ENCODE measurements at regions not wholly inside any gene's neighbourhood (a gene's known extent, or its start where the extent isn't known, plus 50 kb on each side); places are given as distances from the start of the nearest gene placed in this dataset.
"Not testable (repeated sequence)": the region's sequence is repeated elsewhere in the genome, so short reads cannot be mapped to it uniquely, and the experiment has no call there.

DNA sequence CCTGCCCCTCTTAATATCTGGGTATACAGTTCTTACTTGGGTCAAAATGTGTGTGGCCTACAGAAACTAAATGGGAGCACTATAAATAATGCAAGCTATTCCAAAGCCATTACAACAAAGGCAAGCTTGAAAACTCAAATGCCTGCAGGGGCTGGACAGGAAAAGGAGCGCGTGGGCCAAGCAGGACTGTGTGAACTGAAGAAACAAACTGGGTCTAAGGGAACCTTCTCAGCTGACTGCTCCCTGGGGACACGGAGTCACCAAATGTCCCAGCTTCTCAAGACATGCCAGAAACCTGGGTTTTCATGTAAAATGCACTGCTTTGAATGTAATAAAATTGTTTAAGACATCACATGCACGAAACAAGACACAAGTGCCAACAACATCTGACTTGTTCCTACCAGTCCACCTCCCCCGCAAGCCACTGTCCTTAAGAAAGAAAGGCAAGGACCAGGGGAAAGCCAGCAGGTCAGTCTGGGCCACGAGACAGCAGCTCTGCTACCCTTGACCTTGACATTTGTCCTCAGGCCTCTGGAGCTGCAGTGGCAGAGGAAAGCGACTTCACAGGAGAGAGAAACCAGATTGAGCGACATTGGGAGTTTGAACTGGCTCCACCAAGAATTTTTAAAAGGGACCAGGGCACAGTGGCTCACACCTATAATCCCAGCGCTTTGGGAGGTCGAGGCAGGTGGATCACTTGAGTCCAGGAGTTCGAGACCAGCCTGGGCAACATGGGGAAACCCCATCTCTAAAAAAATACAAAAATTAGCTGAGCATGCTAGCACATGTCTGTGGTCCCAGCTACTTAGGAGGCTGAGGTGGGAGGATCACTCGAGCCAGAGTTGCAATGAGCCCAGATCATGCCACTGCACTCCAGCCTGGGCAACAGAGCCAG is 89.7 kb upstream of the SH3BP4 start:
- DNase-seq (no peak), ATAC-seq (no peak)

DNA sequence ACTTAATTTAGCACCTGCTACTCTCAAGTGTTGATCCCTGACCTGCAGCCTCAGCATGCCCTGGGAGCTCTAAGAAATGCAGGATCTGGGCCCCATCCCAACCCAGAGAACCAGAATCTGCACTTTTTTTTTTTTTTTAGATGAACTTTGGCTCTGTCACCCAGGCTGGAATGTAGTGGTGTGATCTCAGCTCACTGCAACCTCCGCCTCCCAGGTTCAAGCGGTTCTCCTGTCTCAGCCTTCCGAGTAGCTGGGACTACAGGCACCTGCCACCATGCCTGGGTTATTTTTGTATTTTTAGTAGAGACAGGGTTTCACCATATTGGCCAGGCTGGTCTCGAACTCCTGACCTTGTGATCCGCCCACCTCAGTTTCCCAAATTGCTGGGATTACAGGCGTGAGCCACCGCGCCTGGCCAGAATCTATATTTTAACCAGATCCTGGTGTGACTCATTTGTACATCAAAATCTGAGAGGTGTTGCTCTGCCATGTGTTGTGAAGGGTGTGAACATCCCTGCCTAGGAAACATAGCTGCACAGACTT is 92.4 kb upstream of the SH3BP4 start:
- ATAC-seq, DNase-seq: not testable (repeated sequence)

DNA sequence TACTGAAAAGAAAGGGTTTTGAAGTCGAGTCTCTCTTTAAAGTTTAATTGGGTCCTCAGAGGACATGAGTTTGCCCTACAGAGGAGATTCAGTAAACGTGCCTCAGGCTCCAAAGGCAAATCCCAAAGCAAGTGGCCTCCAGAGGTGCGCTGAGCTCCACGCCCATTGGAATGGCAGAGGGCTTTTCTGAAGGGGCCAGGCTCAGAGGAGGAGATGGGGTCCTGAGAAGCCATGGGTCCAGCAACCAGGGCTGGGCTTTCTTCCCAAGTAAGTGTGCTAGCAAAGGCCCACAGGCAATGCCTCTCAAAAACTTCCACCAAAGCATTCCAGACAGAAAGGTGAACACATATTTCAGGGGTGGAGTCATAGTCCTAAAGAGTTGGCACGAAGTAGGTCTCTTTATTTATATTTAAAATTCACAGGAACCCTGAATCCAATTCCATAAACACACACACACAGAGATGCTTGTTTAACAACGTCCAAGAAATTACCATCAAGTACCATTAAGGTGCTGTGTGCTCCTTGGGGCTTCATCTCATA is 93.0 kb upstream of the SH3BP4 start:
- ATAC-seq (no peak), DNase-seq (no peak)

DNA sequence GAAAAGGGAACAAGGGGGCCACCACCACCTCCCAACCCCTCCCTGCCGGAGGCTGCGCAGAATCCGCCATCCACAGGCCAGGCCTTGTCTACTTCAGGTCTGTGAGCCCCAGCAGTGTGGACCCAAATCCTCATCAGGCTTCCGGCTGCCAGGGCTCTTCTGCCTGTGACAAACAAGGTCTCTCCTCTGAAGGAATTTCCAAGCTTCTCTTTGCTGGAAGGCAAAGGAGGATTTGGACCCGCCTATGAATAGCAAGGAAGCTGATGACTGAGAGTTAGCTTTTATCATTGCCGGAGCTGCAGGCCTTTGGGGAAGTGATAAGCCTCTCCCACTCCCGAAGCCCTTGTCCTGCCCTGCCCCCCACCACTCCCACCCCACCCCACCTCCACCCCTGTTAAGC is 93.7 kb upstream of the SH3BP4 start:
- DNase-seq (no peak), ATAC-seq (no peak)

DNA sequence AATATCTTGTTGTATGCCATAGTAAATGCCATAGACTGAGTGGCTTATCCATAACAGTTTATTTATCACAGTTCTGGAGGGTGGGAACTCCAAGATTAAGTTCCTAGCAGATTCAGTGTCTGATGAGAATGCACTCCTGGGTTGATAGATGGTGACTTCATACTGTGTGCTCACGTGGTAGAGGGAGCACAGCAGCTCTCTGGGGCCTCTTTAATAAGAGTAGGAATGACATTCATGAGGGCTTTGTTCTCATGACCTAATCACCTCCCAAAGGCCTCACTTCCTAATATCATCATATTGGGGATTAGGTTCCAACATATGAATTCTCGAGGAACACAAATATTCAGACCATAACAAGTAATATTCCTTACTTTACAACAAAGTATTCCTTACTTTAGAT is 98.1 kb upstream of the SH3BP4 start:
- ATAC-seq = no peak
- DNase-seq = no peak

DNA sequence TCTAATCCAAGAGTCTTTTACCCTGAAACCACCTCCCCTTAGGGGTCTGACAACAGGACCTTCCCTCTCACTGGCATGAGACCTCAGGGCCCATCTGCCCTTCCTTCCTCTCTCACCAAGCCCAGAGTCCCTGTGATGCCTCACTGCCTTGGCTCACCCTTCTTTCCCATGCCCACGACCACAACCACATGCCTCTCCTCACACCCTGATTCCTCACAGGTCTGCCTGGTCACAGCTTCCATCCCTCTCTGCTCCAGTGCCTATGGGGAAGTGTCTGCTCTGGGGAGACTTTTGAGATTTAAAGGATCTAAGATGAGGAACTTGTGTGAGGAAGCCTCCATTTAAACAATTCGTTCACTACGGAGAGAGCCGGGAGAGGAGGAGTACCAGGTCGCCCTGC is 98.9 kb upstream of the SH3BP4 start:
- ATAC-seq (no peak), DNase-seq (no peak)

DNA sequence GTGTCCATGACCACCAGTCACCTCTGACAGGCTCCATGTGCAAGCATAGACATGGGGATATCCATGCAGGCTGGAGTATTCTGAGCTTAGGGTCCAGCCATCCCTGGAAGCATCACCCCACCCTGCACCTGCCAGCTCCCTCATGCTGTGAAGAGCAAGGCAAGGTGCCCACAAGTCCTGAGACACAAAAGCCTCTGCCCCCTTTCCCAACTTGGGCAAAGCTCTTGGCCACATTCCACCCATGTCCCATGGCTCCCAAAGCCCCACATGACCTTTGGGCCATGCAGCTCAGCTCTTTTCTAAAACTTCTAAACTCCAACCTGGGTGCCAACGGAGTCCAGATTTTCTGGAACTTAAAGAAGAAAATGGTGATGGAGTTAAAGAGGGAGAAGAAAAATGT is 99.8 kb upstream of the SH3BP4 start:
- no peak for DNase-seq
- no peak for ATAC-seq

DNA sequence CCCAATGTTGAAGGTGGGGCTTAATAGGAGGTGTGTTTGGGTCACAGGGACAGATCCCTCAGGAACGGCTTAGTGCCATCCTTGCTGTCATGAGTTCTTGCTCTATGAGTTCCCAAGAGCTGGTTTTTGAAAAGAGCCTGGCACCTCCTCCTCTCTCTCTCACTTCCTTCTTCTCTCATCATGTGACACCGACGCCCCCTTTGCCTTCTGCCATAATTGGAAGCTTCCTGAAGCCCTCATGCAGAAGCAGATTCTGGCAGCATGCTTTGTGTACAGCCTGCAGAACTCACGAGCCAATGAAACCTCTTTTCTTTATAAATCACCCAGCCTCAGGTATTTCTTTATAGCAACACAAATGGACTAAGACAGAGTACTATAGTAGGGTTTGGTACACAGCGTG is 100.4 kb upstream of the SH3BP4 start:
- no peak for DNase-seq
- no peak for ATAC-seq

DNA sequence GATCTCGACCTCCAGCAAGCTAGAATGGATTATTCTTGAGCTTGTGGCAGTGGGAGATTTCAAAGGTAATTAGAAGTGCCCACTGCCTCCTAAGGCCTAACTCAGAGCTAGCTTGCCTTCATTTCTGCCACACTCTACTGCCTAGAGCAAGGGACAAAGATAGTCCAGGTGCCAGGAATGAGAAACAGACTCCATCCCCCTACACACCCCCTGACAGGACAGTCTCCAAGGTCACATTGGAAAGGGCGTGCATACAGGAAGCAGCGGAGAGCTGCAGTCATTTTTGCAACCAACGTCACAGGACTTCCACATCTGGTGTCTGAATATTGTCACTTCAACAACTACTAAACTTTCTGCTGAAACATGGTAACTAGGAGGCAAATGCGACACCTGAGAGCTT is 101.0 kb upstream of the SH3BP4 start:
- ATAC-seq (no peak), DNase-seq (no peak)

DNA sequence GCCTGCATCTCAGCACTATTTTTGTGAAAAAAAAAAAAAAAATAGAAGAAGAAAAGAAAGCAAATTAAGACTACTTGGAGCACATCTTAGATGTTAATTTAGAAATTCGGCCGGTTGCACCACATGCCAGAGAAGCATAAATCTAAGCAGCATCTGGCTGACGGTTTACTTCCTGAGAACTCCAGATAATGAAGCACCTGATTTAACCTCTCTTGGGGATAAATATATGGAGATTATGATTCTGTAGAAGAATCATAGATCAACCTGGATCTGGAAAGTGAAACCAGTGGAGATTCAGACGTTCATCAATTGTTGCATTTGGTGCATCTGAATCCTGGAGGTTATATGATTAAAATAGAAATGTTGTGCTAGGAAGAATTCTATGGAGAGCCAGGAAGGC is 102.1 kb upstream of the SH3BP4 start:
- DNase-seq (no peak), ATAC-seq (no peak)

DNA sequence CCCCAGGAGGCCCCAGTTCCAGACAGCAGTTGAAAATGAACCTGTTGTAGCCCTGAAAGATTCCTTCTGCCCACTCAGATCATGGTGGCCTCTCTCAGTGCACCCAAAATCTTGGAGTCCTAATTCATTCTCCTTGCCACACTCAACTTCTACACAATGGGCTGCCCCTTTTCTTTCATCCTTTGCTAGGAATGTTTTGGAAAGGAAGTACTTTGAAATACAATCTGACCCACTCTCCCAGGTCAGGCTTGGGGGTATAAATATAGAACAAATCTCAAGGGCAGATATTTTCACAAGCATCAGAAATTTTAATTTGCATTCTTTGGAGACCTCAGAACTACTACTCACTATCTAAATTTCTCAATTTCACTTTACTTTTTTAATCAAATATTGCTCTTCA is 103.2 kb upstream of the SH3BP4 start:
- ATAC-seq (no peak), DNase-seq (no peak)

DNA sequence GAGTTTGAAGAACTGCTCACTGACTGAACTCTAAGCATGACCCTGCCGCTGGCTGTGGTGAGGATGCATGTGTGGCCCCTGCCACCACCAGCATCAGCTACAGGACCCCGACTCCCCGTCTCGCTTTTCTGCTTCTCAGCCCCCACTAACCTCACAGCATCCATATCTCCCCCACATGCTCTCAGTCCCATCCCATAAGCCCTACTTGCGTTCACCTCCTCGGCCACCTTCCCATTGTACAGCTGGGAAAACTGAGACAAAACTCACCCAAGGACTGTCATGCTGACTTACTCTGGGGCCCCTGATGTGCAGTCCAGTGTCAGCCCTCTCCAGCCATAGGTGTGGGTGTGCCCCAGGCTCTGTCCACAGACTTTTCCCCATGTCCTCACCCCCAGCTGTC is 104.2 kb upstream of the SH3BP4 start:
- DNase-seq (no peak), ATAC-seq (no peak)

DNA sequence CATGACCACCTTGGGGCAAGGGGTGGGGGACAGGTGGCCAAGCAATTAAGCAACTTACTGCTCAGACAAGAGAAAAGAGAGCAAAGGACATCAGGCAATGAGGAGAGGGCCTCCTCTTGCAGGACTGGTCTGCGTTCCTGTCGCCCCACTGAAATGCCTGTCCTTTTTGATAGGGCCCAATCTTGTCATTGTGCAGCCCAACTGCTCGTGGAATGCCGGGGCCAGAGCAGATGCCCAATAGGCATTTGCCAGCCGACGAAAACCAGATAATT is 104.5 kb upstream of the SH3BP4 start:
- no peak for DNase-seq

DNA sequence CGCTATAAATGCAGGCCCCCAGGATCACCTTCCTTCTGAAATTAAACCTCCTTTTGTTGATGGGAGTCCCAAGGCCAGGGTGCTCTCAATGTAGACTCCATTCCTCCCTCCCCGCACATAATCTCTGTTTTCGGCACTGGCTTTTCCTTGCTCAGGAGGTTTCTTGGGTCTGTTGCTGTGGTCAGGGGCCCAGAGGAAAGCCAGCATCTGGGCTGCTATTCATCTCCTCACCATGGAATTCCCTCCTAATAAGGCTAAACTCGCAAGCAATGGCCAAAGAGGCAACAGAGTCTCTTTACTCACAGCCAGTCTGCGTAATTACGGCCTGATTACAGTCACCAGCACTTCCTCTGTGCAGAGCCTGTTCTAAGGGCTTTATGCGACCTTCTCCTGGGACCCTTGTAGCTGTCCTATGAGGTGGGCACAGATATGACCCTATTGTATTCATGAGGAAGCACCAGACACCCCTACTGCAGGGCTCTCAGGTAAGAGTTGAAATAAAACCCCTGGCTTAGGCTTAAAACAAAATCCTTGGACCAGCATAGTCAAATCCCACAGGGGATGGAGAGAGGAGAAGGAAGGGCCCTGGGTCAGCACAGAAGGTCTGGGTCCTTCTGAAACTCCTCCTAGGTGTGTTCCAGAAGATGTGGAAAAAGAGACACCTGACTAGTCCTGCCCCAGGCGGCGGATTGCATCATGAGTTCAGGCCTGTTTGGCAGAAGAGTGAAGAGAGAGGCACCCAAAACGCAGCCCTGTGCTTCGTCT is 105.0 kb upstream of the SH3BP4 start:
- DNase-seq (no peak), ATAC-seq (no peak)

More for the DNA sequence above, 104.5 kb upstream of the SH3BP4 start:
- ATAC-seq = no peak

DNA sequence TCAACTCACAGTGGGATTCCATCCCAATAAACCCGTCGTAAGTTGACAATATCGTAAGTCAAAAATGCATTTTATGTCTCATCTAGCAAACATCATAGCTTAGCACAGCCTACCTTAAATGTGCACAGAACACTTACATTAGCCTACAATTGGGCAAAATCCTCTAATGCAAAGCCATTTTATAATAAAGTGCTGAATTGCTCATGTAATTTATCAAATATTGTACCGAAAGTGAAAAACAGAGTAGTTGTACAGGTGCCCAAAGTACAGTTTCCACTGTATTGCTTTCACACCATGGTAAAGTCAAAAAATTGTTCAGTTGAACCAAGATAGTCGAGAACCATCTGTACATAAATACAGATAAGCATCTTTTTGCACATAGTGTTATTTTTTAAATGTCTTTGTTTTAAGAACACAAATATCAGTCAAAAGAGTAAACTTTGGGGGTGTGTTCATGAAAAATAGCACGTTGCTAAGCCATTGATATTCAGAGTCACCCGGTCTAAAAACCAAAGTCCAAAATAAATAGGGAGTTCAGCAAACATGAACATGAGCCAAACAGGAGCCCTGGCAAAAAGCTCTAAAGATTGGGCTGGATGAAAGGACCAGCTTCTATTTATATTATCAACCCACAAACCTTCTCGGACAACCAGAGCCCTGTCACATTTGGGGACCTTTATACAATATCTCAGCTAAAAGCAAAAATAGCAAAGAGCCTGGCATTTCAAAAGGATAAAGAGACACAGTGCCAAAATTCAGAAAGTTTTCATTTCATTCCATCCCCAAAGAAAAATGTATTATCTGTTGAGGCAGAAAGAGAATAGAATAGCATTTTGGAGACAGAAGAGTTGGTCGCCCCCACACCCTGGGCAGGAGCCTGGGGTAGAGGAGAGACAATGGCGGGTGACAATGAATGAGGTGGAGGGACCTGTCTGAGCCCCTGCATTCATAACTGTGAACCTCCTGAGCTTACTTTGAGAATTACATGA is 105.9 kb upstream of the SH3BP4 start:
- ATAC-seq (no peak), DNase-seq (no peak)

DNA sequence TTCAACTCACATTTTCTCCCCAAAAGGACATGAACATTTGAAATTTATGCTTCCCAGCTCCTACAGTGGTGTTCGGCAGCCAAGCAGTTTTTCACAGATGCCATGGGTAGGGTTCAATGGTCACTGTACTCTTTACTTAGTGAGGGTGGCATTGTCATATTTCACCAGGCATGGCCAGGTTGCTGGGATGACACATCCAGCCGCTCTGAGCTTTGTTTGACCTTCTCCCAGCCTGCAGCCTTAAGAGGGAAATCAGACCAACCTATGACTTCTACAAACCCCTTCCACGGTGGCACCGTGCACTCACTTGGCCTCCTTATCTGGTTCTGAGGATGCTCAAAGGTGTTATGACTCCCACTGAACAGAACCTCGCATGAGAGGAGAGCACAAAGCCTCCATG is 108.4 kb upstream of the SH3BP4 start:
- ATAC-seq = no peak

DNA sequence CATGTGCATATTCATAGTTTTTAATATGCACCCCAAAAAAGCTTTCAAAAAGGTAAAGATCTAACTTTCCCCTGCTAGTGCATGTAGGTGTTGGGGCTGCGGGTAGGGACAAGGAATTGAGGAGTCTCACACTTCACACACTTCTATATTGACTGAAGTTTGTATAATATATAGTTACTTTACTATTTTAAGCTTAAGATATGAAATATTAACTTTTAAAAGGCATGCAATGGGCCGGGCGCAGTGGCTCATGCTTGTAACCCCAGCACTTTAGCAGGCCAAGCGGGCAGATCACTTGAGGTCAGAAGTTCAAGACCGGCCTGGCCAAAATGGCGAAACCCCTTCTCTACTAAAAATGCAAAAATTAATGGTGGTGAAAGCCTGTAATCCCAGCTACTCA is 109.1 kb upstream of the SH3BP4 start:
- DNase-seq = no peak
- ATAC-seq = no peak

More for the DNA sequence above, 108.4 kb upstream of the SH3BP4 start:
- no peak for DNase-seq

DNA sequence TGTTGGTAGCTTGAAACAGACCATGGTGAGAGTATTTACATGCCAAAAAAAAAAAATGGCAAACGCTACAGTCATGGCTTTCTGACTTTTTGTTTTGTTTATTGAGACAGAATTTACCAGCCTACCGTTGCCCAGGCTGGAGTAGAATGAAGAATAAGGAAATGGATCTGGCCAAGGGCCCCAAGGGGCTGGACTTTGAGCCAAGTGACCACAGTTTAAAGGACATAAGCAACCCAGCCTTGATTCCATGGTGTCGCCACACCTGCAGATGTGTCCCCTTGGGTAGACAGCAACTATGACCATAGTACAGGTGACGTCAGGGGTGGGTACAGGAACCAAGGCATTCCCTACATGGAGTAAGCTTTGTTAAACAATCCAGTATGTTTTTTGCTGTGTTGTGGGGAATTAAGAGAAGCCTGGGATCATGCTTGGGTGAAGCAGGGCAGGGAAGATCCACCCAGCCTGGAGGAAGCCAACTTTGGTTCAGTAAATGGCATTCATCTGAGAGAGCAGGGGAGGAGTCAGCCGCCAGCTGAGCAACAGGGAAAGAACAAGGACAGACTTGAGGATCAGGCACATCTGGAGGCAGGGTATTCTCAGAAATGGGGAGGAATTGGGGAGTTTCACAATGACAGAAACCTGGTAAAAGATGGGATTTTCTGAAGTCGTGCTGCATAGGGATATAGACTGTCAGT is 110.3 kb upstream of the SH3BP4 start:
- ATAC-seq = no peak
- DNase-seq = no peak

DNA sequence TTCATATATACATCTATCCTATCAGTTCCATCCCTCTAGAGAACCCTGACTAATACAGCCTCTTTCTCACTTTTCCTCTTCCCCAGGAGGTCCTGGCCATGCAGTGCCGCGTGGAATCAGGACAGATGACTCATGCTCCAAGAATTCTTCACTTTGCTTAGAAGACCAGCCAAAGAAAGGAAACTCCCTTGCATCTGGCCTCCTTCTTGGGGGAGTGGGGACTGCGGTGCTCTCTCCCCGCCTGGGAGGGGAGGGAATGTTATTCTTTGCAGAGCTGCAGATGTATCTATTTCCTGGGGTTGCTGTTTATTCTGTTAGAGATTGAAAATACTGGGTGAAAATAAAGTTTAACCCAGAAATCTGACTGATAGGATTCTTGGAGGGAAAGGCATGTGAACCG is 111.5 kb upstream of the SH3BP4 start:
- DNase-seq = no peak
- ATAC-seq = no peak

DNA sequence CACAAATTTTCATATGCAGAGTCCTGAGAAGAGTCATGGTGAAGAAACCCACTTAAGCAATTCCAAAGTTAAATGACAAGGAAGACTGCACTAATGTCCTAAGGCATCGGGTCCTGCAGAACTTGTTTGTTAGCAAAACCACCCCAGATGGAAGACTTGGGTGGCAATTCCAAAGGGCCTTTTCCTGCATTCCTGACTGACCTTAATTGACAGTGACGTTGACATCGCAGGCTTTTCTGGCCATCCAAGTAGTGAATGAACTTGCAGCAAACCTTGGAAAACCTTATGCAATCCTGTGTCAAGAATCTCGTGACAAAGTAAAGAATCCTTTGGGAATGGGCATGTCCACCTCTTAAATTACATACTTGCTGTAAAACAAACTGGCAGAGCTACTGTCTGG is 112.5 kb upstream of the SH3BP4 start:
- no peak for ATAC-seq
- DNase-seq = no peak

DNA sequence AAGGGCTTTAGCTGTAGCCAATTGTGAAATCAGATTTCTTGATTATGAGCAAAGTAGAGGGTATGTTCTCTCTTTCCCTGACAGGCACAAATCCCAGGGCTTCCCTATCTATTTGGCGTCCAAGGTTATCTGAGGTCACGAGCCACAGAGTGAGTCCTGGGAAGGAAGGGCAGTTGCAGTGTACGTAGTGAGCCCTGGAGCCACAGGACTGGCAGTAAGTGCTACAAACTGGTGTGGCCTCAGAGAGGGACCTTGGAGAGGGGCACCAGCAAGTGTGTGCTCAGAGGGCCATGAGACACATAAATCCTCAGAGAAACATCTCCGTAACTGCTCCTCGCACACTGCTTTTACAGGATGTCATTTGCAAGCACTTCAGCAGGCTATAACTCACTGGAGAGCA is 115.5 kb upstream of the SH3BP4 start:
- ATAC-seq (no peak), DNase-seq (no peak)

Data from stimulated activated naive CD8-positive, alpha-beta T cell treated with anti-CD3 and anti-CD28 coated beads, Interleukin-15, Interleukin-2, amounts not matched to agents 100 U/mL and 50 U/mL, for 24 hours (primary cell).